MM.1S (cell line): ENCODE measurements at regions not wholly inside any gene's neighbourhood (a gene's known extent, or its start where the extent isn't known, plus 50 kb on each side); places are given as distances from the start of the nearest gene placed in this dataset.

Experiments
- DNase-seq: peaks from one replicate; pipeline ENCODE4 v3.0.0-alpha.2; 2015
- H2AFZ ChIP-seq: fragments of 300-600 bp; sonication (generic); 2 replicates; pipeline ENCODE4 v1.6.0; 2016; ENCODE audit warnings: antibody characterized with exemption, low read length
- H3F3A ChIP-seq: fragments of 300-600 bp; sonication (generic); 2 replicates; pipeline ENCODE4 v1.6.1; 2016; ENCODE audit warnings: mild to moderate bottlenecking, antibody characterized with exemption, low read length, moderate library complexity, mixed read lengths; ENCODE audit not compliant: insufficient read depth
- H3K27ac ChIP-seq: fragments of 300-600 bp; sonication (generic); 2 replicates; pipeline ENCODE4 v1.5.1; 2016; ENCODE audit warnings: mild to moderate bottlenecking, low read length
- H3K27me3 ChIP-seq: fragments of 300-600 bp; sonication (generic); replicated peaks from 2 replicates; pipeline ENCODE4 v1.6.0; 2016; ENCODE audit warnings: low read length; ENCODE audit not compliant: insufficient read depth
- H3K36me3 ChIP-seq: fragments of 300-600 bp; sonication (generic); replicated peaks from 2 replicates; pipeline ENCODE4 v1.6.1; 2016; ENCODE audit warnings: mild to moderate bottlenecking, low read length, mixed read lengths; ENCODE audit not compliant: insufficient read depth
- H3K4me1 ChIP-seq: fragments of 300-600 bp; sonication (generic); 2 replicates; pipeline ENCODE4 v1.6.1; 2016; ENCODE audit warnings: low read length, mixed read lengths
- H3K4me2 ChIP-seq: fragments of 300-600 bp; sonication (generic); 2 replicates; pipeline ENCODE4 v1.6.0; 2016; ENCODE audit warnings: low read depth, low read length
- H3K4me3 ChIP-seq: fragments of 300-600 bp; sonication (generic); 2 replicates; pipeline ENCODE4 v1.5.1; 2016; ENCODE audit warnings: low read length, mixed read lengths
- H3K79me2 ChIP-seq: fragments of 300-600 bp; sonication (generic); 2 replicates; pipeline ENCODE4 v1.6.1; 2016; ENCODE audit warnings: mixed run types, low read length, mixed read lengths
- H3K9ac ChIP-seq: fragments of 300-600 bp; sonication (generic); 2 replicates; pipeline ENCODE4 v1.6.1; 2016; ENCODE audit warnings: low read length, mixed read lengths
- H3K9me2 ChIP-seq: fragments of 300-600 bp; sonication (generic); replicated peaks from 2 replicates; pipeline ENCODE4 v1.6.1; 2016; ENCODE audit warnings: mild to moderate bottlenecking, low read length, mixed read lengths; ENCODE audit not compliant: insufficient read depth
- H3K9me3 ChIP-seq: fragments of 300-600 bp; sonication (generic); replicated peaks from 2 replicates; pipeline ENCODE4 v1.6.1; 2016; ENCODE audit warnings: mild to moderate bottlenecking, low read length, mixed read lengths; ENCODE audit not compliant: insufficient read depth
- H4K20me1 ChIP-seq: fragments of 300-600 bp; sonication (generic); 2 replicates; pipeline ENCODE4 v1.6.1; 2016; ENCODE audit warnings: mild to moderate bottlenecking, low read length, moderate library complexity, mixed read lengths; ENCODE audit not compliant: insufficient read depth
- CTCF ChIP-seq: fragments of 300-600 bp; sonication (generic); IDR thresholded peaks from 2 replicates; pipeline ENCODE4 v1.5.1; 2016; ENCODE audit warnings: antibody characterized with exemption, low read length, mixed read lengths
- EZH2 ChIP-seq: fragments of 300-600 bp; sonication (generic); optimal IDR thresholded peaks from 2 replicates; pipeline ENCODE3; 2017; ENCODE audit warnings: low read depth, mild to moderate bottlenecking, antibody characterized with exemption, low read length, mixed read lengths
- EZH2phosphoT487 ChIP-seq: fragments of 300-600 bp; sonication (generic); IDR thresholded peaks from 2 replicates; pipeline ENCODE4 v1.6.1; 2018; ENCODE audit warnings: antibody characterized with exemption, low read length

- H3K79me2 ChIP-seq, result no peaks in the 10 kb centered on the region
- TF ChIP-seq CTCF (no peak), EZH2 (no peak), EZH2phosphoT487 (no peak)
- H3K27me3 ChIP-seq, result no peaks in the 10 kb centered on the region
- peaks cover 22% of the 10 kb centered on the region for H3K4me1 ChIP-seq
- no peak overlapping the region for H3K4me2 ChIP-seq
- H3K9ac ChIP-seq, result no peak overlapping the region
- no peak for DNase-seq
- peaks cover 7% of the 10 kb centered on the region for H3F3A ChIP-seq
- no peaks in the 10 kb centered on the region for H3K9me2 ChIP-seq
- no peaks in the 10 kb centered on the region for H4K20me1 ChIP-seq
- H3K36me3 ChIP-seq, result no peaks in the 10 kb centered on the region
- H2AFZ ChIP-seq, result no peak overlapping the region
- no peaks in the 10 kb centered on the region for H3K9me3 ChIP-seq
- H3K4me3 ChIP-seq, result no peak overlapping the region
- H3K27ac ChIP-seq, result no peak overlapping the region
Measured at GRCh38 chrX:20517565-20517964, 250.9 kb upstream of the RPS6KA3 start.

- no peaks in the 10 kb centered on the region for H3K9me2 ChIP-seq
- H3K27me3 ChIP-seq, result no peaks in the 10 kb centered on the region
- H3F3A ChIP-seq, result peaks cover 7% of the 10 kb centered on the region
- H3K4me2 ChIP-seq, result peak overlapping the region; percentile 40; the same call in 1 of the 2 replicates
- peak; percentile 67 for DNase-seq
- H3K9ac ChIP-seq, result no peak overlapping the region
- no peaks in the 10 kb centered on the region for H3K79me2 ChIP-seq
- no peaks in the 10 kb centered on the region for H3K36me3 ChIP-seq
- no peaks in the 10 kb centered on the region for H4K20me1 ChIP-seq
- no peaks in the 10 kb centered on the region for H3K9me3 ChIP-seq
- H3K4me1 ChIP-seq, result peaks cover 22% of the 10 kb centered on the region
- H3K27ac ChIP-seq, result peak overlapping the region; percentile 55
- TF ChIP-seq EZH2 (no peak), CTCF (no peak), EZH2phosphoT487 (no peak)
- H2AFZ ChIP-seq, result no peak overlapping the region
- no peak overlapping the region for H3K4me3 ChIP-seq
Measured at GRCh38 chrX:20515841-20516461, 249.2 kb upstream of the RPS6KA3 start.

- Histone ChIP-seq H3K4me2 (no peak overlapping the region), H3K4me3 (no peak overlapping the region), H3K9ac (no peak overlapping the region), H4K20me1 (no peaks in the 10 kb centered on the region), H3F3A (peaks cover 7% of the 10 kb centered on the region), H3K79me2 (no peaks in the 10 kb centered on the region), H3K36me3 (no peaks in the 10 kb centered on the region), H3K4me1 (peaks cover 22% of the 10 kb centered on the region), H3K9me2 (no peaks in the 10 kb centered on the region), H3K27ac (no peak overlapping the region), H3K27me3 (no peaks in the 10 kb centered on the region), H3K9me3 (no peaks in the 10 kb centered on the region), H2AFZ (no peak overlapping the region)
- TF ChIP-seq EZH2phosphoT487 (no peak), EZH2 (no peak), CTCF (no peak)
- DNase-seq, result no peak
Measured at GRCh38 chrX:20514358-20514757, 247.6 kb upstream of the RPS6KA3 start.
